MG63 (cell line): ENCODE measurements at regions not wholly inside any gene's neighbourhood (a gene's known extent, or its start where the extent isn't known, plus 50 kb on each side); places are given as distances from the start of the nearest gene placed in this dataset.
"Not testable (repeated sequence)": the region's sequence is repeated elsewhere in the genome, so short reads cannot be mapped to it uniquely, and the experiment has no call there.

Experiments
- DNase-seq: peaks from one replicate; pipeline ENCODE4 v3.0.0-alpha.2; 2020
- H3K27me3 ChIP-seq: fragments of 250-450 bp; sonication (Bioruptor Pico); 2 replicates; pipeline ENCODE4 v1.5.1; 2020; ENCODE audit warnings: mild to moderate bottlenecking, moderate library complexity
- H3K36me3 ChIP-seq: fragments of 250-450 bp; sonication (Bioruptor Pico); 2 replicates; pipeline ENCODE4 v1.5.1; 2020; ENCODE audit warnings: mild to moderate bottlenecking, moderate library complexity
- H3K4me3 ChIP-seq: fragments of 250-450 bp; sonication (Bioruptor Pico); 2 replicates; pipeline ENCODE4 v1.5.1; 2020; ENCODE audit warnings: mild to moderate bottlenecking, moderate library complexity
- H3K9me3 ChIP-seq: fragments of 250-450 bp; sonication (Bioruptor Pico); 2 replicates; pipeline ENCODE4 v1.5.1; 2020; ENCODE audit warnings: mild to moderate bottlenecking, moderate library complexity

- no peak for DNase-seq
- H3K36me3 ChIP-seq, result no peaks in the 10 kb centered on the region
- no peak overlapping the region for H3K4me3 ChIP-seq
- H3K27me3 ChIP-seq, result no peaks in the 10 kb centered on the region
- no peaks in the 10 kb centered on the region for H3K9me3 ChIP-seq
These were observed 50.8 kb upstream of the SEL1L start for GRCh38 chr14:81584495-81584894.

GRCh38 chr14:81589381-81590065, 55.9 kb upstream of the SEL1L start:
- Histone ChIP-seq H3K9me3 (no peaks in the 10 kb centered on the region), H3K36me3 (no peaks in the 10 kb centered on the region), H3K27me3 (no peaks in the 10 kb centered on the region), H3K4me3 (no peak overlapping the region)
- no peak for DNase-seq

GRCh38 chr14:81591266-81591665, 57.6 kb upstream of the SEL1L start:
- no peaks in the 10 kb centered on the region for H3K27me3 ChIP-seq
- H3K9me3 ChIP-seq, result no peaks in the 10 kb centered on the region
- no peaks in the 10 kb centered on the region for H3K36me3 ChIP-seq
- H3K4me3 ChIP-seq, result no peak overlapping the region
- DNase-seq, result no peak

GRCh38 chr14:81594012-81594411, 60.4 kb upstream of the SEL1L start:
- H3K9me3 ChIP-seq, result no peaks in the 10 kb centered on the region
- no peak overlapping the region for H3K4me3 ChIP-seq
- H3K27me3 ChIP-seq, result no peaks in the 10 kb centered on the region
- no peak for DNase-seq
- no peaks in the 10 kb centered on the region for H3K36me3 ChIP-seq

GRCh38 chr14:81605660-81606059, 72.0 kb upstream of the SEL1L start:
- Histone ChIP-seq H3K9me3 (no peaks in the 10 kb centered on the region), H3K36me3 (no peaks in the 10 kb centered on the region), H3K4me3 (no peak overlapping the region), H3K27me3 (no peaks in the 10 kb centered on the region)
- DNase-seq, result no peak

- no peak overlapping the region for H3K4me3 ChIP-seq
- no peaks in the 10 kb centered on the region for H3K27me3 ChIP-seq
- no peaks in the 10 kb centered on the region for H3K36me3 ChIP-seq
These were observed 79.8 kb upstream of the SEL1L start for GRCh38 chr14:81613341-81614045.

GRCh38 chr14:81614302-81614701, 80.6 kb upstream of the SEL1L start:
- not testable (repeated sequence) for H3K36me3 ChIP-seq, DNase-seq, H3K27me3 ChIP-seq, H3K9me3 ChIP-seq, H3K4me3 ChIP-seq

More at GRCh38 chr14:81613341-81614045, 79.8 kb upstream of the SEL1L start:
- no peak for DNase-seq
- H3K9me3 ChIP-seq, result no peaks in the 10 kb centered on the region

- no peaks in the 10 kb centered on the region for H3K36me3 ChIP-seq
- no peaks in the 10 kb centered on the region for H3K27me3 ChIP-seq
- DNase-seq, result no peak
- no peak overlapping the region for H3K4me3 ChIP-seq
- no peaks in the 10 kb centered on the region for H3K9me3 ChIP-seq
These were observed 85.0 kb upstream of the SEL1L start for GRCh38 chr14:81618695-81619094.

- DNase-seq, result no peak
- Histone ChIP-seq H3K27me3 (no peaks in the 10 kb centered on the region), H3K4me3 (no peak overlapping the region), H3K9me3 (no peaks in the 10 kb centered on the region), H3K36me3 (no peaks in the 10 kb centered on the region)
These were observed 86.2 kb upstream of the SEL1L start for GRCh38 chr14:81619816-81620215.

- not testable (repeated sequence) for H3K27me3 ChIP-seq, H3K9me3 ChIP-seq, DNase-seq, H3K36me3 ChIP-seq, H3K4me3 ChIP-seq
These were observed 90.2 kb upstream of the SEL1L start for GRCh38 chr14:81623771-81624396.

GRCh38 chr14:81625343-81625742, 91.7 kb upstream of the SEL1L start:
- H3K36me3 ChIP-seq, result no peaks in the 10 kb centered on the region
- DNase-seq, result no peak
- H3K27me3 ChIP-seq, result no peaks in the 10 kb centered on the region
- no peaks in the 10 kb centered on the region for H3K9me3 ChIP-seq
- no peak overlapping the region for H3K4me3 ChIP-seq

GRCh38 chr14:81632157-81632556, 98.5 kb upstream of the SEL1L start:
- no peak for DNase-seq
- H3K9me3 ChIP-seq, result no peaks in the 10 kb centered on the region
- H3K27me3 ChIP-seq, result no peaks in the 10 kb centered on the region
- no peaks in the 10 kb centered on the region for H3K36me3 ChIP-seq
- no peak overlapping the region for H3K4me3 ChIP-seq

GRCh38 chr14:81633496-81633895, 99.8 kb upstream of the SEL1L start:
- no peaks in the 10 kb centered on the region for H3K36me3 ChIP-seq

GRCh38 chr14:81637639-81638038, 104.0 kb upstream of the SEL1L start:
- no peaks in the 10 kb centered on the region for H3K27me3 ChIP-seq
- H3K4me3 ChIP-seq, result no peak overlapping the region
- H3K36me3 ChIP-seq, result no peaks in the 10 kb centered on the region
- H3K9me3 ChIP-seq, result no peaks in the 10 kb centered on the region
- DNase-seq, result no peak

More at GRCh38 chr14:81633496-81633895, 99.8 kb upstream of the SEL1L start:
- H3K9me3 ChIP-seq, result no peaks in the 10 kb centered on the region
- no peak for DNase-seq
- no peaks in the 10 kb centered on the region for H3K27me3 ChIP-seq
- no peak overlapping the region for H3K4me3 ChIP-seq

- DNase-seq, result no peak
- H3K9me3 ChIP-seq, result no peaks in the 10 kb centered on the region
- H3K36me3 ChIP-seq, result no peaks in the 10 kb centered on the region
- no peaks in the 10 kb centered on the region for H3K27me3 ChIP-seq
- no peak overlapping the region for H3K4me3 ChIP-seq
These were observed 105.1 kb upstream of the SEL1L start for GRCh38 chr14:81638656-81639280.

- Histone ChIP-seq H3K27me3 (no peaks in the 10 kb centered on the region), H3K9me3 (no peaks in the 10 kb centered on the region), H3K36me3 (no peaks in the 10 kb centered on the region), H3K4me3 (no peak overlapping the region)
- no peak for DNase-seq
These were observed 120.0 kb upstream of the SEL1L start for GRCh38 chr14:81653626-81654025.
